Middle frontal gyrus (tissue), 1 donor: ENCODE measurements at regions not wholly inside any gene's neighbourhood (a gene's known extent, or its start where the extent isn't known, plus 50 kb on each side); places are given as distances from the start of the nearest gene placed in this dataset.

Experiments used
- DNase-seq: peaks from one replicate; pipeline ENCODE4 v3.0.0-alpha.2; 2015; ENCODE audit warnings: low spot score; ENCODE audit errors: extremely low spot score

DNA sequence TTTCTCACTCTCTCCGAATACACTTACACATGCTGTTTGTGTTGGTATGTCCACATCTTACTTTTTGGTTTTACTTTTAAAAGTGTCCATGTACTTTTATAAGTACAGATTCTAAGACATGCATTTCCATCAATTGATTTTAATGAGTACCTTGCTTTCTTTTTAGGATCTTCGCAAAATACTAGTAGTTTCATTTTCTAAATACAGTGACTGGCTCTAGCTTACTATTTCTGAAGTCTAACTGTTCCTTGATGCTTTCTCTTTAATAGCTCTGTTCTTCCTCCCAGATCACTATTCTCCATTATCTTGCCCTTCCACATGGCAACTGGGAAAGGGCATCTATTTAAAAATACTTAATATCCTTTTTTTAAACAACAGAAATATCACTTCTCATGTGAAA, 164.1 kb downstream of the KITLG start:
- DNase-seq: no peak

GRCh38 chr12:88416786-88417185, 163.5 kb downstream of the KITLG start:
- no peak for DNase-seq

- DNase-seq: no peak
Observed at GRCh38 chr12:88417531-88417930, 162.7 kb downstream of the KITLG start.

DNA sequence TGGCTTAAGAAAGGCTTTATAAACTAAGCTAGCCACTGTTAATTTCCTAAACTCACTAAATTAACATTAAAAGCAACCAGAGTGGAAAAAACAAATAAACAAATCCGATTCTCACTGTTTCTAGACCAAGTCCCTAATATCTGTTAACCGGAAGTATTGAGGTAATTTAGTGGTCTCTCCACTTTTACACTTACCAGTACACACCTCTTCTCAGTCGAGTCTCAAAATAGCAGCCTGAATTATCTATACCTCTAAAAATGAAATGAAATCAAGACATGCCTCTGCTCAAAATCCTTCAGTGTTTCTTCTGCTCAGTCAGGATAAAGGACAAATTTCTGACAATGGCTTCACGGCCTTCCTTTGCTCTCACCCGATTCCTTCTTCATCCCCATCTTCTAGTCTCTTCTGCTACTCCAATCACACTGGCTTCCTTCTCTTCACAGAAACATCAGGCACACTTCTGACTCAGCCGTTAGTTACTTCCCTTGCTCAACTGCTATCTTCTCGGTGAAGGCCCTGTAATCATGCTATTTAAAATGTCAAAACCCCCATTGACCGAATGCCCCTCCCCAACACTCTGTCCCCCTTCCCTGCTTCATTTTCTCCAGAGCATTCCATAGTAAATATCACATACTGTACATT, 161.3 kb downstream of the KITLG start:
- DNase-seq: no peak

GRCh38 chr12:88419794-88420193, 160.5 kb downstream of the KITLG start:
- DNase-seq: no peak

DNA sequence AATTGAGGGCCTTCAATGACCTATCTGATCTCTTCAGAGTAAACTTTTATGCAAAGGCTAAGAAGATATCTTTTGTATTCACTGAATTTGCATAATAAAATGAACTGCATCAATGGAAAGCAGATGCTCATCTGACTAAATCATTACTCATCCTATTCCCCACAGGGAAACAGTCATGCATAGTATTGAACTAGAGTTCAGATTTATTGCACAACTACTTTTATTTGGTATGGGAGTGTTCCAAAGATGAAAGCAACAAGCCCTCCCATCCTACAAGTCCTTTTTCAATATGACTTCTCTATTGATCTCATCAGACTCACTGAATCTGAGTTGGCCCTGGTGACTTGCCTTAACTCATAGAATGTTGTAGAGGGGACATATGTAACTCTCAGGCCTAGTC, 159.8 kb downstream of the KITLG start:
- no peak for DNase-seq

DNA sequence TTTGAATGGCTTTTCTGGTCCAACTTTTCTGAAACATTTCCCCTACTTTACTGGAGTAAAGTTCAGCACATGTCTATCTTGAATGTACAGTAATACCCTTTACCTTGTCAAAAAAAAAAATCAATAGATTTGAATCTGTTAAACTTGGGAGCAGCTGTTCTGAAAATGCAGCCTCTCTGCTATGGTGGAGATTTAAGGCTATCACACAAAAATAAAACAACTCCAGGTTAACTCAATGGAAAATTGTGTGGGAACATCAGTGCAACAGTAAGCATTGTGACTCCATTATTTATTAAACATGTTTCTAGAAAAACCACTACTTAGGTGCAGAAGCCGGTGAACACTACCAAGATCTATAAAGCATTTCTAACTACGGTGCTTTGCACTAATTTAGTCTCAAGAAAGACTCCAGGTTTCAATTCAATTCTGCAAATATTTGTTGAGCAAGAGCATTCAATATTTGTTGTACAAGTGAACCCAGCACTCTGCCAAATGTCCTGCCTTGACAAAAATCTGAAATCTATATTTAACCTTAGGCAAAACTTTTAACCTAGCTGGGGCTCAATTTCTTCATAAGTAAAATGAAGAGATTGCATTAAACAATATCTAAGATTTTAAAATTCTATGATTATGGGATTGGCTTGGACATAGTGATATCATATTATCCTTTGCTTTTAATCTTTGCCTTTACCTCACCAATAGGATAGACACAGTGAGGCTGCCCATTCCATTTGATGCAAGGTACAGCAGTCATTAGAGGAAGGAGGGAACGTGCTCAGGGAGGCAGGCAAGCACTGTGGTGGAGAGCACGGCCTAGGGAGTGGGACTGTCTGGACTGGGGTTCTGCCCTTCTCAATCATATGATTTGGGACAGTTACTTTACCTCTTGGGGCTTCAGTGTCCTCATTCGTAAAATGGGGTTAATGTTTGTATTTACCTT, 155.2 kb downstream of the KITLG start:
- no peak for DNase-seq

GRCh38 chr12:88428350-88428749, 151.9 kb downstream of the KITLG start:
- DNase-seq: no peak

DNA sequence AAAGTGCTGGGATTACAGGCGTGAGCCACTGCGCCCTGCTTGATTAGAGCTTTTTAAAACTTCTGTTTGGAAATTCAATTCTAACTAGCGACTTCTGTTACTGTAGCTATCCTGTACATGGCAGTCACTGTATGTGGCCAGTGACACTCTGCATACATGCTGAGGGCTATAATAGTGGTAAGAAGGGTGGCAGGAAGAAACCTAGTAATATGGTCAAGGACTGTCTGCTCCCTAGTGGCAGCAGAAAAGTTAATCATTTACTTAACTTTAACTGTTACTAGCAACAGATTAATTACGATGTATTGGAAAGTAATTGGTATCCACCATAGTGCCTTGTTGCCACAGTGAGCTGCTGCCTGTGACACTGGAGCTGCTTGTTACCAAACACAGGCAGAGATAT, 149.0 kb downstream of the KITLG start:
- no peak for DNase-seq

DNA sequence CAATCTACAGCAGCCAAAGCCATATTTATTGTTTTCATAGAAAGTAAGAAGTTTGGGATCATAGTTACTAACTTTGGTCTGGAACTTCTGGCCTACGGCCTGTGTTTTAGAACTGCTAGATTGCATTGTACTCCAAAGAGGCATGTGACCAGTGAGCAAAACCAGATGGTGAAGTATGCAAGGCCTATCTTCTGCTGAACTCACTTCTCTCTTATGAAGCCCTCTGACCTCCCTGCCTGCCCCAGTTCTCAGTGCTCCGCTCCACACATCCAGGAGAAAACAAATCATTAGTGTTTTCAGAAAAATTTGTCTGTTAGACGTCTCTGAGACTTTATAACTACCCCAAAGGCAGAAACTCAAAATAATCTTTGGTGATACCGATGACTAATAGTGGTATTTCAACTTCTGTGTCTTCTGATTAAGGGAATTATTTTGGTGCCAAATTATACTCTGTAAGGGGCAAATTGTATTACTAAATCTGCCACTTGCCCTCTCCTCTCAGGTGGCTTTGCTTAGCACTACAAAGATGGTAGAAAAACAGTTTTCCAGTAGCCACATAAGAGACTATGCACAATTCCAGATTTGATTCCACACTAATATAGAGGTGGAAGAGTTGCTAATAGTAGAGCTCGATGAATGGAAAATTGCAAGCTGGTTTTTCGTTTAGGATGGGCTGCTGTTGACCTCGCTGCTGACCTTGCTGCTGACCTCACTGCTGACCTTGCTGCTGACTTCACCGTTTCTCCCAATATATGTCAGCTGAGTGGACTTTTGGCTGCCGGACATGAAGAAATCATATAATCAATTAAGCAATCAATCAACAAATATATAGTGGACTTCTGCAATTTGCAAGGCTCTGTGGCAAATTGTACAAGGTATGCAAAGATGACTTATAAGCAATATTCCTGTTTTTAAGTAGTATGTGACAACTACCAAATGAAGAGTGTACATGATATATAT, 147.5 kb downstream of the KITLG start:
- no peak for DNase-seq

GRCh38 chr12:88433997-88434703, 146.1 kb downstream of the KITLG start:
- peak; percentile 16 for DNase-seq

GRCh38 chr12:88435334-88436076, 144.8 kb downstream of the KITLG start:
- no peak for DNase-seq

GRCh38 chr12:88437226-88437625, 143.0 kb downstream of the KITLG start:
- DNase-seq: no peak
